ENCODE measurements at regions not wholly inside any gene's neighbourhood (a gene's known extent, or its start where the extent isn't known, plus 50 kb on each side); places are given as distances from the start of the nearest gene placed in this dataset.

- DNase-seq (ENCODE audit: low read depth) = no peak
- no peak for TF ChIP-seq CTCF (IDR thresholded peaks at IDR 0.05; ENCODE audit: control insufficient read depth, insufficient read depth, low read depth, low read length, missing control alignments)
- H3K4me3 ChIP-seq (ENCODE audit: control insufficient read depth, low read depth, low read length) = no peak overlapping the region
These were observed 519.7 kb upstream of the CDH4 start for GRCh38 chr20:60732322-60732721.

GRCh38 chr20:60748086-60748485 is 504.0 kb upstream of the CDH4 start:
- DNase-seq (ENCODE audit: low read depth) = no peak
- no peak for TF ChIP-seq CTCF (IDR thresholded peaks at IDR 0.05; ENCODE audit: control insufficient read depth, insufficient read depth, low read depth, low read length, missing control alignments)
- H3K4me3 ChIP-seq (ENCODE audit: control insufficient read depth, low read depth, low read length) = no peak overlapping the region

- no peak overlapping the region for H3K4me3 ChIP-seq (ENCODE audit: control insufficient read depth, low read depth, low read length)
- DNase-seq (ENCODE audit: low read depth) = no peak
- no peak for TF ChIP-seq CTCF (IDR thresholded peaks at IDR 0.05; ENCODE audit: control insufficient read depth, insufficient read depth, low read depth, low read length, missing control alignments)
These were observed 502.1 kb upstream of the CDH4 start for GRCh38 chr20:60749804-60750602.

- DNase-seq (ENCODE audit: low read depth) = no peak
- no peak for TF ChIP-seq CTCF (IDR thresholded peaks at IDR 0.05; ENCODE audit: control insufficient read depth, insufficient read depth, low read depth, low read length, missing control alignments)
- H3K4me3 ChIP-seq (ENCODE audit: control insufficient read depth, low read depth, low read length) = no peak overlapping the region
These were observed 501.2 kb upstream of the CDH4 start for GRCh38 chr20:60750909-60751308.

- H3K4me3 ChIP-seq (ENCODE audit: control insufficient read depth, low read depth, low read length) = no peak overlapping the region
- DNase-seq (ENCODE audit: low read depth) = no peak
- TF ChIP-seq CTCF (IDR thresholded peaks at IDR 0.05; ENCODE audit: control insufficient read depth, insufficient read depth, low read depth, low read length, missing control alignments) = no peak
These were observed 500.2 kb upstream of the CDH4 start for GRCh38 chr20:60751826-60752225.

- DNase-seq (ENCODE audit: low read depth) = no peak
- H3K4me3 ChIP-seq (ENCODE audit: control insufficient read depth, low read depth, low read length) = no peak overlapping the region
- no peak for TF ChIP-seq CTCF (IDR thresholded peaks at IDR 0.05; ENCODE audit: control insufficient read depth, insufficient read depth, low read depth, low read length, missing control alignments)
These were observed 499.2 kb upstream of the CDH4 start for GRCh38 chr20:60752741-60753420.
